HCT116 (cell line): ENCODE measurements at regions not wholly inside any gene's neighbourhood (a gene's known extent, or its start where the extent isn't known, plus 50 kb on each side); places are given as distances from the start of the nearest gene placed in this dataset.

ENCODE experiments used
- ATAC-seq: fragments of 200-7000 bp; cut with Tn5 transposase; 2 replicates; pipeline ENCODE4 v1.9.1; 2020; ENCODE audit warnings: mild to moderate bottlenecking, moderate library complexity
- BruUV-seq: library from RNA; stranded (reverse); fragments of 400-500 nt; replicated peaks from 2 replicates; lab custom pipeline; 2021; lab: Mats Ljungman, UMichigan
- CTCF ChIA-PET: fragments of 300-600 bp; sonication (Branson Sonifier 250); formaldehyde crosslinking; loops from one replicate; lab custom pipeline; 2021; ENCODE audit warnings: antibody characterized with exemption; lab: Charles Lee
- POLR2A ChIA-PET: fragments of 300-600, 350-600 bp; sonication (Branson Sonifier 250); formaldehyde crosslinking; loops from one replicate; lab custom pipeline; 2021; ENCODE audit warnings: antibody characterized with exemption; lab: Charles Lee
- RAD21 ChIA-PET, 2 experiments: fragments of 300-600 bp; sonication (Branson Sonifier 250); formaldehyde crosslinking; loops; one replicate each; lab custom pipeline; 2023; ENCODE audit warnings: low total read pairs in 2 of 2; ENCODE audit not compliant: uncharacterized antibody in 2 of 2, unreplicated experiment in 2 of 2, low non-redundant PET in 1 of 2; lab: Charles Lee
- DNase-seq: peaks from one replicate; pipeline ENCODE4 v3.0.0-alpha.2; 2010; ENCODE audit warnings: low read depth, low spot score
- H2AFZ ChIP-seq: fragments of 200-600 bp; shearing (Covaris generic), sonication (generic); 2 replicates; pipeline ENCODE4 v1.6.1; 2017; ENCODE audit warnings: low read depth, mixed run types, mixed read lengths, antibody characterized with exemption, low read length; ENCODE audit not compliant: poor library complexity, severe bottlenecking
- H3K27ac ChIP-seq: 2 replicates; pipeline ENCODE4 v1.5.1; 2012; ENCODE audit warnings: low read depth, low read length
- H3K27me3 ChIP-seq: fragments of 200-600 bp; sonication (generic); 2 replicates; pipeline ENCODE4 v1.6.1; 2016; ENCODE audit warnings: mixed run types, low read length, mixed read lengths; ENCODE audit not compliant: insufficient read depth
- H3K36me3 ChIP-seq, 2 experiments: fragments of 200-500 bp in 1 of 2; fragments of 200-600 bp in 1 of 2; sonication (Bioruptor generic) in 1 of 2; sonication (generic) in 1 of 2; 2 replicates each; pipeline versions ENCODE4 v1.5.1 to v1.6.1; 2014 to 2016; ENCODE audit warnings: low read length in 2 of 2, inconsistent platforms in 1 of 2, mixed read lengths in 1 of 2, mixed run types in 1 of 2; ENCODE audit not compliant: insufficient read depth in 2 of 2, control insufficient read depth in 1 of 2
- H3K4me1 ChIP-seq, 2 experiments: fragments of 200-600 bp in 1 of 2; sonication (generic) in 1 of 2; 2 replicates each; pipeline versions ENCODE4 v1.5.1 to v1.6.1; 2012 to 2017; ENCODE audit warnings: low read length in 2 of 2, inconsistent platforms in 1 of 2, mild to moderate bottlenecking in 1 of 2, mixed read lengths in 1 of 2, mixed run types in 1 of 2, moderate library complexity in 1 of 2; ENCODE audit not compliant: insufficient read depth in 2 of 2, control insufficient read depth in 1 of 2
- H3K4me2 ChIP-seq: fragments of 200-600 bp; sonication (generic); 2 replicates; pipeline ENCODE4 v1.6.1; 2017; ENCODE audit warnings: mixed run types, low read length, mixed read lengths
- H3K4me3 ChIP-seq, 2 experiments: fragments of 200-600 bp in 1 of 2; sonication (generic) in 1 of 2; replicated peaks in 1 of 2; 2 replicates each; pipeline ENCODE4 v1.5.1; 2011 to 2016; ENCODE audit warnings: low read length in 2 of 2, control low read depth in 1 of 2, low read depth in 1 of 2, mild to moderate bottlenecking in 1 of 2, mixed read lengths in 1 of 2, mixed run types in 1 of 2
- H3K79me2 ChIP-seq: fragments of 200-600 bp; sonication (generic); 2 replicates; pipeline ENCODE4 v1.6.1; 2017; ENCODE audit warnings: mild to moderate bottlenecking, mixed run types, low read length, moderate library complexity, mixed read lengths; ENCODE audit not compliant: insufficient read depth
- H3K9ac ChIP-seq: fragments of 200-600 bp; sonication (generic); 2 replicates; pipeline ENCODE4 v1.6.1; 2016; ENCODE audit warnings: low read length, mixed read lengths
- H3K9me2 ChIP-seq: fragments of 200-600 bp; sonication (generic), shearing (Covaris generic); 2 replicates; pipeline ENCODE4 v1.6.1; 2017; ENCODE audit warnings: mixed run types, mild to moderate bottlenecking, moderate library complexity; ENCODE audit not compliant: insufficient read depth
- H3K9me3 ChIP-seq, 2 experiments: fragments of 200-500 bp in 1 of 2; fragments of 200-600 bp in 1 of 2; sonication (Bioruptor generic) in 1 of 2; sonication (generic) in 1 of 2; 2 replicates each; pipeline ENCODE4 v1.6.1; 2014 to 2017; ENCODE audit warnings: low read length in 2 of 2, mixed read lengths in 2 of 2, inconsistent platforms in 1 of 2, low read depth in 1 of 2, mild to moderate bottlenecking in 1 of 2, mixed run types in 1 of 2, moderate library complexity in 1 of 2; ENCODE audit not compliant: control insufficient read depth in 1 of 2, insufficient read depth in 1 of 2
- H4K20me1 ChIP-seq: fragments of 200-600 bp; sonication (generic), shearing (Covaris generic); 2 replicates; pipeline ENCODE4 v1.6.1; 2017; ENCODE audit warnings: mixed run types, mild to moderate bottlenecking, moderate library complexity; ENCODE audit not compliant: insufficient read depth
- CBX3 ChIP-seq: IDR thresholded peaks from 2 replicates; pipeline ENCODE4 v1.6.1; 2012; ENCODE audit warnings: low read depth
- CEBPB ChIP-seq: IDR thresholded peaks from 2 replicates; pipeline ENCODE4 v1.6.1; 2012; ENCODE audit warnings: low read depth
- EGR1 ChIP-seq: IDR thresholded peaks from 2 replicates; pipeline ENCODE4 v1.6.1; 2012; ENCODE audit warnings: low read depth
- EZH2 ChIP-seq: fragments of 200-600 bp; sonication (generic); IDR thresholded peaks from 2 replicates; pipeline ENCODE4 v1.6.1; 2017; ENCODE audit warnings: antibody characterized with exemption, mixed run types
- EZH2phosphoT487 ChIP-seq: fragments of 200-600 bp; IDR thresholded peaks from 2 replicates; pipeline ENCODE4 v1.6.1; 2018; ENCODE audit warnings: antibody characterized with exemption, borderline replicate concordance
- JUND ChIP-seq: IDR thresholded peaks from 2 replicates; pipeline ENCODE4 v1.6.1; 2012
- POLR2A ChIP-seq: IDR thresholded peaks from 2 replicates; pipeline ENCODE4 v1.7.0; 2011; ENCODE audit warnings: borderline replicate concordance; ENCODE audit not compliant: insufficient read depth, insufficient read length; ENCODE audit errors: extremely low read depth
- SIN3A ChIP-seq: IDR thresholded peaks from 2 replicates; pipeline ENCODE4 v1.6.1; 2012; ENCODE audit warnings: low read depth
- SP1 ChIP-seq: IDR thresholded peaks from 2 replicates; pipeline ENCODE4 v1.6.1; 2012; ENCODE audit warnings: low read depth
- TCF7L2 ChIP-seq: IDR thresholded peaks from 2 replicates; pipeline ENCODE4 v1.7.0; 2011; ENCODE audit warnings: borderline replicate concordance, inconsistent platforms; ENCODE audit not compliant: insufficient read depth, insufficient read length; ENCODE audit errors: extremely low read depth
- ZFX ChIP-seq: fragments of 450-650 bp; IDR thresholded peaks from 2 replicates; pipeline ENCODE4 v1.6.1; 2017
- ZNF274 ChIP-seq: fragments of 200-500 bp; sonication (Bioruptor generic); IDR thresholded peaks from 2 replicates; pipeline ENCODE4 v1.6.1; 2014; ENCODE audit warnings: mild to moderate bottlenecking, low read depth, low read length, inconsistent platforms
- intact Hi-C: fragments of 100-400 bp; cut with micrococcal nuclease; formaldehyde crosslinking; loops from 2 replicates; pipeline ENCODE4 v1.10.0; 2022
- TF ChIP-seq, protein P1 (sequence below): IDR thresholded peaks from 2 replicates; pipeline ENCODE4 v1.6.1; 2012
- TF ChIP-seq, protein P2 (sequence below): IDR thresholded peaks from 2 replicates; pipeline ENCODE4 v1.6.1; 2012; ENCODE audit warnings: low read depth
- TF ChIP-seq, protein P3 (sequence below): IDR thresholded peaks from 2 replicates; pipeline ENCODE4 v1.6.1; 2011; ENCODE audit warnings: mild to moderate bottlenecking, low read length, moderate library complexity; ENCODE audit not compliant: insufficient replicate concordance; ENCODE audit errors: extremely low read depth

DNA sequence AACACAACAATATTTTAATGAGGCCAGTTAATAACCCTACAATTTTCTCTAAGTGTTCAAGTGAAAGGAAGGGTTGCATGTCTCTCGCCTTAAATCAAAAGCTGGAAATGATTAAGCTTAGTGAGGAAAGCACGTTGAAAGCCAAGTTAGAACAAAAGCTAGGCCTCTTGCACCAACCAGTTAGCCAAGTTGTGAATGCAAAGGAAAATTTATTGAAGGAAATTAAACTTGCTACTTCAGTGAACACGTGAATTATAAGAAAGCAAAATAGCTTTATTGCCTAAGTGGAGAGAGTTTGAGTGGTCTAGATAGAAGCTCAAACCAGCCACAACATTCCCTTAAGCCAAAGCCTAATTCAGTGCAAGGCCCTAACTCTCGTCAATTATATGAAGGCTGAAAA, 135.6 kb downstream of the DUSP10 start:
- TF ChIP-seq JUND: no peak
- no peak for TF ChIP-seq ZNF274
- TF ChIP-seq SP1: no peak
- TF ChIP-seq CEBPB: no peak
- no peak for TF ChIP-seq TCF7L2
- TF ChIP-seq EZH2phosphoT487: no peak
- TF ChIP-seq, protein P1, sequence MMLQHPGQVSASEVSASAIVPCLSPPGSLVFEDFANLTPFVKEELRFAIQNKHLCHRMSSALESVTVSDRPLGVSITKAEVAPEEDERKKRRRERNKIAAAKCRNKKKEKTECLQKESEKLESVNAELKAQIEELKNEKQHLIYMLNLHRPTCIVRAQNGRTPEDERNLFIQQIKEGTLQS: no peak
- TF ChIP-seq, protein P2, sequence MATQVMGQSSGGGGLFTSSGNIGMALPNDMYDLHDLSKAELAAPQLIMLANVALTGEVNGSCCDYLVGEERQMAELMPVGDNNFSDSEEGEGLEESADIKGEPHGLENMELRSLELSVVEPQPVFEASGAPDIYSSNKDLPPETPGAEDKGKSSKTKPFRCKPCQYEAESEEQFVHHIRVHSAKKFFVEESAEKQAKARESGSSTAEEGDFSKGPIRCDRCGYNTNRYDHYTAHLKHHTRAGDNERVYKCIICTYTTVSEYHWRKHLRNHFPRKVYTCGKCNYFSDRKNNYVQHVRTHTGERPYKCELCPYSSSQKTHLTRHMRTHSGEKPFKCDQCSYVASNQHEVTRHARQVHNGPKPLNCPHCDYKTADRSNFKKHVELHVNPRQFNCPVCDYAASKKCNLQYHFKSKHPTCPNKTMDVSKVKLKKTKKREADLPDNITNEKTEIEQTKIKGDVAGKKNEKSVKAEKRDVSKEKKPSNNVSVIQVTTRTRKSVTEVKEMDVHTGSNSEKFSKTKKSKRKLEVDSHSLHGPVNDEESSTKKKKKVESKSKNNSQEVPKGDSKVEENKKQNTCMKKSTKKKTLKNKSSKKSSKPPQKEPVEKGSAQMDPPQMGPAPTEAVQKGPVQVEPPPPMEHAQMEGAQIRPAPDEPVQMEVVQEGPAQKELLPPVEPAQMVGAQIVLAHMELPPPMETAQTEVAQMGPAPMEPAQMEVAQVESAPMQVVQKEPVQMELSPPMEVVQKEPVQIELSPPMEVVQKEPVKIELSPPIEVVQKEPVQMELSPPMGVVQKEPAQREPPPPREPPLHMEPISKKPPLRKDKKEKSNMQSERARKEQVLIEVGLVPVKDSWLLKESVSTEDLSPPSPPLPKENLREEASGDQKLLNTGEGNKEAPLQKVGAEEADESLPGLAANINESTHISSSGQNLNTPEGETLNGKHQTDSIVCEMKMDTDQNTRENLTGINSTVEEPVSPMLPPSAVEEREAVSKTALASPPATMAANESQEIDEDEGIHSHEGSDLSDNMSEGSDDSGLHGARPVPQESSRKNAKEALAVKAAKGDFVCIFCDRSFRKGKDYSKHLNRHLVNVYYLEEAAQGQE: no peak
- TF ChIP-seq SIN3A: no peak
- TF ChIP-seq ZFX: no peak
- TF ChIP-seq EGR1: no peak
- TF ChIP-seq, protein P3, sequence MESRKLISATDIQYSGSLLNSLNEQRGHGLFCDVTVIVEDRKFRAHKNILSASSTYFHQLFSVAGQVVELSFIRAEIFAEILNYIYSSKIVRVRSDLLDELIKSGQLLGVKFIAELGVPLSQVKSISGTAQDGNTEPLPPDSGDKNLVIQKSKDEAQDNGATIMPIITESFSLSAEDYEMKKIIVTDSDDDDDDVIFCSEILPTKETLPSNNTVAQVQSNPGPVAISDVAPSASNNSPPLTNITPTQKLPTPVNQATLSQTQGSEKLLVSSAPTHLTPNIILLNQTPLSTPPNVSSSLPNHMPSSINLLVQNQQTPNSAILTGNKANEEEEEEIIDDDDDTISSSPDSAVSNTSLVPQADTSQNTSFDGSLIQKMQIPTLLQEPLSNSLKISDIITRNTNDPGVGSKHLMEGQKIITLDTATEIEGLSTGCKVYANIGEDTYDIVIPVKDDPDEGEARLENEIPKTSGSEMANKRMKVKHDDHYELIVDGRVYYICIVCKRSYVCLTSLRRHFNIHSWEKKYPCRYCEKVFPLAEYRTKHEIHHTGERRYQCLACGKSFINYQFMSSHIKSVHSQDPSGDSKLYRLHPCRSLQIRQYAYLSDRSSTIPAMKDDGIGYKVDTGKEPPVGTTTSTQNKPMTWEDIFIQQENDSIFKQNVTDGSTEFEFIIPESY: no peak
- TF ChIP-seq POLR2A: no peak
- no peak for TF ChIP-seq CBX3
- TF ChIP-seq EZH2: no peak
- H3K9ac ChIP-seq: no peak overlapping the region
- no peak overlapping the region for H3K4me2 ChIP-seq
- no TSS peak for BruUV-seq
- no peak overlapping the region for H3K27ac ChIP-seq
- H3K9me3 ChIP-seq: no peaks in the 10 kb centered on the region
- ATAC-seq: no peak
- ChIA-PET RAD21 (no interaction called here), CTCF (no interaction called here), POLR2A (no interaction called here)
- intact Hi-C loops: no loop called here
- H3K9me2 ChIP-seq: no peaks in the 10 kb centered on the region
- H3K4me1 ChIP-seq: peaks cover 0 to 9% of the 10 kb centered on the region in 2 experiments; a peak in 2 of 4 replicates
- no peak for DNase-seq
- no peak overlapping the region for H2AFZ ChIP-seq
- no peaks in the 10 kb centered on the region for H3K27me3 ChIP-seq
- no peaks in the 10 kb centered on the region for H3K79me2 ChIP-seq
- H3K4me3 ChIP-seq: no peak overlapping the region
- no peaks in the 10 kb centered on the region for H4K20me1 ChIP-seq
- H3K36me3 ChIP-seq: no peaks in the 10 kb centered on the region
